ENCODE measurements at regions not wholly inside any gene's neighbourhood (a gene's known extent, or its start where the extent isn't known, plus 50 kb on each side); places are given as distances from the start of the nearest gene placed in this dataset.
"Not testable (repeated sequence)": the region's sequence is repeated elsewhere in the genome, so short reads cannot be mapped to it uniquely, and the experiment has no call there.

DNA sequence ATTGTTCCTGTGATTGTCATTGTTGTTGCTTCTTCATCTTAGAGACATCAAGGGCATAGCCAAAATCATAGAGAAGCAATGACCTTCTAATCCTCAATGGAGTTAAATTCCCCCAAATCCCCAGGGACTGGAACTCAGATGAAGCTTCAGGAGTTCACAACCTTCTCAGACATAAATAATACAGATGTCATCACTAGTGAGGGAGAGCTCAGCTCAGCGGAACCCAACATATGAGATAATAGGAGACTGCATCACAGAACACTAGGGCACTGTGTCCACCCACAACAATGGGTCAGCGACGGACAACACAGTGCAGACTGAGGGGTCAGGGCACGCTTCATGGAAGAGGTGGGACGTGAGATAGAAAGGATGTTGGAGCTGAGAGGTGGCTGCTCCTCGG, 1290.4 kb upstream of the TMEM132C start:
- no peak for DNase-seq (ENCODE audit: low read depth in 2 of 3, low spot score in 2 of 3)

DNA sequence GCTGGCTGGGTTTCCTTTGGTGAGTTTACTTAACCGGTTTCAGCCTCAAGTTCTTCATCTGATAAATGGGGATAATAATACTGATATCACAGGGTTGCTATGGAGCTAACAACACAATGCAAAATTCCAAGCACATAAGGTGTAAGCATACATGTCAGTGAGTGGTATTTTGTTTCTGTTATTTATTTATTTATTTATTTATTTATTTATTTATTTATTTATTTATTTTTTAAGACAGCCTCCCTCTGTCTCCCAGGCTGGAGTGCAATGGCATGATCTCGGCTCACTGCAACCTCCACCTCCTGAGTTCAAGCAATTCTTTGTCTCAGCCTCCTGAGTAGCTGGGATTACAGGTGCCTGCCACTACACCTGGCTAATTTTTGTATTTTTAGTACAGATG, 1287.4 kb upstream of the TMEM132C start:
- not testable (repeated sequence) for DNase-seq (ENCODE audit: low read depth in 2 of 3, low spot score in 2 of 3)

DNA sequence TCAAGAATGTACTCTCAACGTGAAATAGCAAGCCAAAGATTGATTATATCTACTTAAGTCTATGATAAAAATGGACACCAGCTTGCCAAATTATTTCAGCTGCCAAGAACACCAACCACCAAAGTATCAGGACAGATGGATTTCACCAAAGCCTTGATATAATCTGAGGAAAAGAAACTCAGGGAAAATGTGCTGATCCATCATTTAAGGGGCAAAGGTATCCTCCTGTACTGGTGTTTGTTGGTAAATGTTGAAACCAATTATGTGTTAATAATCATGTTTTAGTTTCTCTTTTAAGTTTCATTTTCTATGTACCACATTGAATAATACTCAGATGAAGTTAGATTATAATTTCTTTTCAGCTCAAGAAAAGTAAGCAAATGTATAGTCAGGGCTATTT, 1284.3 kb upstream of the TMEM132C start:
- DNase-seq (ENCODE audit: low read depth in 2 of 3, low spot score in 2 of 3): no peak

DNA sequence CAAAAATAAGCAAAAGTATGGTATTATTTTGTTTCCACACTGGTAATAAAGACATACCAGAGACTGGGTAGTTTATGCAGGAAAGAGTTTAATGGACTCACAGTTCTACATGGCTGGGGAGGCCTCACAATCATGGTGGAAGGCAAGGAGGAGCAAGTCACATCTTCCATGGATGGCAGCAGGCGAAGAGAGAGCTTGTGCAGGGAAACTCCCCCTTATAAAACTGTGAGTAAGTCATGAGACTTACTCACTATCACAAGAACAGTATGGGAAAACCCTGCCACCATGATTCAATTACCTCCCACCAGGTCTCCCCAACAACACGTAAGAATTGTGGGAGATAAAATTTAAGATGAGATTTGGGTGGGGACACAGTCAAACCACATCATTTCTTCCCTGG, 1283.2 kb upstream of the TMEM132C start:
- DNase-seq (ENCODE audit: low read depth in 2 of 3, low spot score in 2 of 3): not testable (repeated sequence)

DNA sequence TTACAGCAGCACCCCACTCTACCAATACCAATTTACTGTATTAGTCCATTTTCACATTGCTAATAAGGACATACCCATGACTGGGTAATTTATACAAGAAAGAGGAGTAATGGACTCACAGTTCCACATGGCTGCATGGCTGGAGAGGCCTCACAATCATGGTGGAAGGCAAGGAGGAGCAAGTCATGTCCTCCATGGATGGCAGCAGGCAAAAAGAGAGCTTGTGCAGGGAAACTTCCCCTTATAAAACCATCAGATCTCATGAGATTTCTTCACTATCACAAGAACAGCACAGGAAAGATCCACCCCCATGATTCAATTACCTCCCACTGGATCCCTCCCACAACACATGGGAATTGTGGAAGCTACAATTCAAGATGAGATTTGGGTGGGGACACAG, 1281.3 kb upstream of the TMEM132C start:
- not testable (repeated sequence) for DNase-seq (ENCODE audit: low read depth in 2 of 3, low spot score in 2 of 3)

DNA sequence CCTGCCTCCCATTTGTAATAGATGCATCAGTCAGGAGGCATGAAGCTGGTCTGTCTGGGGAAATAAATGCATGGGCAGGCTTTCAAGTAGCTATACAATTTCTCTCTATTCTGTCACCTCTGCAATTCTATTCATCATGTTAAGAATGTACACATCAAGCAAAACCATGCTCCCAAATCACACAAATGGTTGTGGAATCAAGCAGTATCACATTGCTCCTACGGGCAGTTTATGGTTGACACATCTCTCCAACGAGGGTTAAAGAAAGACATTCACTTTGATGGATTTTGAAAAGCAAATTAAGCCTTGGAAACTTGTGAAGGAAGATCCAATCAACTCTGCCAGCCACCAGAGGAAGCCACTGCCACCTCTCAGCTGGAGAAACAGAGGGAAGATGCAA, 1277.4 kb upstream of the TMEM132C start:
- no peak for DNase-seq (ENCODE audit: low read depth in 2 of 3, low spot score in 2 of 3)

DNA sequence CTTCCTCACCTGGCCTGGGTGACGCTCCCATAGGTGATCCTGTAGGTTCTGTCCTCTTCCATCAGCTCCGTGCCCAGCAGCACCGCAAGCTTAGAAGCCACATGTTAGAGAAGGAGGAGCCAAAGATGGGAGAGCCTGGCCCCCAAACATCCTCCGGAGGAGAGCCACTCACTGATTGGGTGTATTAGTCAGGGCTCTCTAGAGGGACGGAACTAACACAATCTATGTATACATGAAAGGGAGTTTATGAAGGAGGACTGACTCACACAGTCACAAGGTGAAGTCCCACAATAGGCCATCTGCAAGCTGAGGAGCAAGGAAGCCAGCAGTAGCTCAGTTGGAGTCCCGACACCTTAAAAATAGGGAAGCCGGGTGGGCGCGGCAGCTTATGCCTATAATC, 1273.1 kb upstream of the TMEM132C start:
- DNase-seq (ENCODE audit: low read depth in 2 of 3, low spot score in 2 of 3): no peak

DNA sequence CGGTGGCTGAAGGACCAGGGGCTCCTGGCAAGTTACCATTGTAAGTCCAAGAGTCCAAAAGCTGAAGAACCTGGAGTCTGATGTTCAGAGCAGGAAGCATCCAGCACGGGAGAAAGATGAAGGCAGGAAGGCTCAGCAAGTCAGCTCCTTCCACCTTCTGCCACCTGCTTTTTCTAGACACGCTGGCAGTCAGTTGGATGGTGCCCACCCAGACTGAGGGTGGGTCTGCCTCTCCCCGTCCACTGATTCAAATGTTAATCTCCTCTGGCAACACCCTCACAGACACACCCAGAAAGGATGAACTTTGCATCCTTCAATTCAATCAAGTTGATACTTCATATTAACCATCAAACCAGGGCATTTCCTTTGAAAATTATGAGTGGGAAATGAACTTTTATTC, 1272.4 kb upstream of the TMEM132C start:
- DNase-seq (ENCODE audit: low read depth in 2 of 3, low spot score in 2 of 3): no peak

DNA sequence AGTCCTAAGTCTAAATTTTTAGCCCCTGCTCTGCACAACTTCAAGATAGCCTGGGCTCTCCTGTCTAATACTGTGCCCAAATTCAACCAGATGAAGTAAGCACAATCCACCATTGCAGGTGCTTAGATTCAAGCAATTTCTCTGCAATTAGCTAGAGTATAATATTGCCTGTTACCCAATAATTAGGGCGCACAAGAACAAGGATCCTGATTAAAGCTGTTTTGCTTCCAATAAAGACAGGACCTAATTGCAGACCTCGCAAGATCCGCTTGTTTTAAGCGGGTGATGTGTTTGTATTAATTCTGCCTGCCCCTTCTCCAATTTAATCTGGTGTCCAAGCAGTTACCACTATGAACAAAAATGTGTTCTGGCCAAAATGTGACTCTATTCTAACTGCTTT, 1268.9 kb upstream of the TMEM132C start:
- no peak for DNase-seq (ENCODE audit: low read depth in 2 of 3, low spot score in 2 of 3)

DNA sequence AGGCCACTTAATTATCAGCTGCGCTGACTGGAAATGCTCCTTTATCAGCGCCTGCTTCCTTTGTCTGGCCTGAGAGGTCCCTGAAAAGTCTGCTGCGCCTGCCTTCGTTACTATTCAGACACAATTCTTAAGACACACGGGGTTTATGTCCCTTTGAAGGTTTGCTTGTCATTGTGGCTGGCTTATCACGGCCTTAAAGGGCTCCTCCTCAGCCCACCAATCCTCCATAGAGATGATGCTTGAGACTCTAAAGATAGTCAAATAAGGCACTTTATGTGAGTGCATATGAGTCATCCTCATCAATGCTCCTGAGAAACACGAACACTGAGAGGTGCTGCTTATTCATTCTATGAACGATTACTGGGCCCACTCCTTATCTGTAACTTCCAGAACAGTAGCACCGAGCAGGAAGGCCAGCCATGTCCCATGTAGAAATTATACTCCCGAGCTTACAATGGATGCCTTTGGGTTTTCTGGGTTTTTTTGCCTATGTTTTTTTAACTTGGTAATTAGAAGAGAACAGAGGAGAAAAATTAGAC, 1268.2 kb upstream of the TMEM132C start:
- DNase-seq (ENCODE audit: low read depth in 2 of 3, low spot score in 2 of 3): no peak

DNA sequence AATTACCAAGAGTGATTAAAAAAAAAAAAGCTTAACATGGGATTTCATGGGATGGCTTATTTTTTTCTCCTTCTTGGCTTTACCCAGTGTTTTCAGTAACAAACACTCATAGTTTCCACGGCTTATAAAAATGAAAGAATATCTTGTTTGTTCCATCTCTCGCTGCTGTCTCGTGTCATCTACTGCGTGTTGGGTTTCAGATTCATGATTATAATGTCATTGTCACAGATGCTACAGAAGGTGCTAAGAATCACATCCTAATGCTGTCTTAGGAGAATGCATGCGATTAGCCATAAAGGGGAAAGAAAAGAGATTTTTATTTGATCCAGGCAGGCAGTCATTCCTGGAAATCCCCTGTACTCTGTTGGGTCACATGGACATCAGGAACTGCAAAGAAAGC, 1267.6 kb upstream of the TMEM132C start:
- no peak for DNase-seq (ENCODE audit: low read depth in 2 of 3, low spot score in 2 of 3)

DNA sequence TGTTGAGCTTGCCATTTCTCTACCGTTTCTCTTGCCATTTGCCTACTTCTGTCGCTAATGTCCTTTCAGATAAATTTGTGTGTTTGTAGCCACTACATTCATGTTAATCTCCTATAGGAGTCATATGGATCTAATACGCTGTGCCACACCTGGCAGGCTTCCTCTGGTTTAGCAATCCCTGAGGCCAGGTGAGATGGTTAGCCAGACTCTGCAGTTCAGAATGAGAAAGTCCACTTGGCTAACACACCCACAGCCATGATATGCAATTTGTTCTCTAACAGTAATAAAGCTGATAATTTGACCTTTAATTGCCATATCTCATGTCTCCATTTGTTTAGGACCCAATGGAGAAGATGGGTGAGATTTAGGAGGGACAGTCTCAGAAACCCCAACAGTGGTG, 1261.6 kb upstream of the TMEM132C start:
- DNase-seq (ENCODE audit: low read depth in 2 of 3, low spot score in 2 of 3): no peak

DNA sequence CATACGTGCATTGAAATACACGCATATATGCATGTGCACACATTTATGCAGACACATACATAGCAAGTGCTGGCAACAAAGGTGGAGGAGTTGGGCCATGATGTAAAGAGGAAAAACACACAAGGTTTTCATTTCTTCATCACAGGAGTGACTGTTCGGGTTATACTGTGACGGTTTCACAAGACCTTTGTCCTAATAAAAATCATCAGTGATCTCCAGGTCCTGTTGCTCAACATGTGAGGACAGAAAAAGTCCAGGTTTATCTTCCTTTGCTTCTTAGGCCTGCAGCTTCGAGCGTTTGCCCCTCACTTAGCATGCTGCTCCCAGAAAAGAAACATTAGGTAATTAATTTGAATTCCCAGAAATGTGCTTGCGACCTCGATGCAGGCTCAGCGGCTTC, 1260.0 kb upstream of the TMEM132C start:
- DNase-seq (ENCODE audit: low read depth in 2 of 3, low spot score in 2 of 3): no peak

DNA sequence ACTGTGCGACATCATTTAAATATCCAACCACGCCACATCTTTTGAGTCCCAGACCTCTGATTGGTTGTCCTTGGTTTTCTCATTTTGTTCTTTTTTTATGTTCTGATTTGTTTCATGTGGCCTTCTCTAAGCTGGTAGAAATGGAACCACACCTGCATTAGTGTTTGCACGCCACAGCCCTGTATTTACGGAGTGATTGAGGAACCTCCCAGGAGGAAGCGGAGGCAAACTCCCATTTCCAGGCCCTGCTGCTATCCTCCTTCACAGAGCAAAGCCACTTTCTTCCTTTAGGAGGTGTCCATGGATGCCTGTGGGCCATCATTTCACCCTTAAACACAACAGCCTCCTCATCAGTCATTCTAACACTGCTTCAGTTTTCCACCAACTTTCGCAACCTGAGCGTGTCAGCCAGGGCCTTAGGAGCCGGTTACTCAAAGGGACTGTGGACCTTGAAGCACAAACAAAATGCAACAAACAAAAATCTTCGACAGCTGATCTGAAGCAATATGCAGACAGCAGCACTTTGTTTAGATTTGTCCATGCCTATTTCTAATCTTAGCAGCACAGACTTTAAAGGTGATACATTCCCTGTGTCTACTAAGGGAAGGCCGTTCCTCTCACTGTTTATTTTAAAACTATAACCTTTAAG, 1258.1 kb upstream of the TMEM132C start:
- no peak for DNase-seq (ENCODE audit: low read depth in 2 of 3, low spot score in 2 of 3)

DNA sequence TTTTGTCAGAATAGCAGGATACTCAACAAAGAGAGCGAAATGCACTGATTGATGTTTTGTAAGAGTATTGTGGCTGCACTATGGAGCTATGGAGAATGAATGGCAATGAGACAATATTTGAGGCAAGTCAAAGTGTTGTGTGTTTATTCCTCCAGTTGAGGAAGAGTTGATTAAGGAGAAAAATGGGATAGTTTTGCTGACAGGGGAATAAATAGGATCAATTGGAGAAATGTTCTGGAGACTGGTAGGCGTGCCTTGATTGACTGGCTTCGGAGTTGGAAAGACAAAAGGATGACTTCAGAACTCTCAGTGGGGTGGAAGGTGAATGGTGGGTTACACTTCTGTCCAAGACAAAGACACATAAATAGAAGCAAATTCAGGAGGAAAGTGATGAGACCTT, 1254.9 kb upstream of the TMEM132C start:
- DNase-seq (ENCODE audit: low read depth in 2 of 3, low spot score in 2 of 3): no peak

DNA sequence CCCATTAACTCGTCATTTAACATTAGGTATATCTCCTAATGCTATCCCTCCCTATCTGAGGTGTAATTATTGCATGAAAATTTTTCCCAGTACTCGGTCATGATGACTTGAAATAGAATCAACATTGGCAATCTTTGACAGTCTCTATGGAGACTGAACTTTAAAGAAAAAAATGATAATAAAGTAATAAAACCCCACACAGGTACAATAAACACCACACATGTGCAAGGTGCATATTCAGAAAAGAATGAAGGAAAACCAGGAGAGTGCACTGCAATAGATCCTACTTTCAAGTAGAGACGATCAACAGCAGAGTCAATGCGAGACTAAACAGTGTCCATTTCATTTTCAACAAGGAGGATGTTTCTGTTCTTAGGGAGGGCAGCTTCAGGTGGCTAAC, 1253.8 kb upstream of the TMEM132C start:
- no peak for DNase-seq (ENCODE audit: low read depth in 2 of 3, low spot score in 2 of 3)

DNA sequence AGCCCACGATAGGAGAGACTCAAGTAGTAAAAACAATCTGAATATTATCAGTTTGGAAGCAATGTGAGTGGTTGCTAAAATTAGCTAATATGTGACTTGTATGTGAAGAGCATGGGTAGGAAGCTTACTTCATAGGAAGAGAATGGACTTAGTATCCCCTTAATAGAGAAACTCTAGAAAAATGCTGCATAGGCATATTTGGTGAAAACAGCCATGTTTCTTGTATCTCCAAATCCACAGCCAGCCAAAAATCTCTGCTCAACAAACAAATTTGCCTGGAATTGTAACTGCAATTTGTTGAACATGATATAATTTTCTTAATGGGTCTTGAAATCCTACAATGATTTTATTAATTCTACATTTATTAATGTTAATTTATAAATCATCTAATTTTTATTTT, 1252.9 kb upstream of the TMEM132C start:
- DNase-seq (ENCODE audit: low read depth in 2 of 3, low spot score in 2 of 3): no peak

DNA sequence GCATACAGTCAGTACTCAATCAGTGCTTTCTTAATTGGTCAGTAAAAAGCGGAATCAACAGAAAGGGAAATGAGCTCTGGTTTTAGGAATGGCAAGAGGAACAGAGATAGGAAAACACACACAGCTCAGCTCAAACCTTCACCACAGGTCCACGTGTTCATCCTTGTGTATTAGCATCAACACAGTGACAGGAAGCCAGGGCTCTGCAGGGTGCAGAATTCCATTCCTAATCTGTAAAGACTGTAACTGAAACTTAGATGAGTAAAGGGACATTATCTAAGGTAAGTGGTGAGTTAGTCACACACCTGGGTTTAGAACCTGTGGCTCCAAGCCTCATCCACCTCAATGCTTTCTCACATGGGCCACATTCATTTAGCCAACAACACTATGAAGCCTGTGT, 1242.2 kb upstream of the TMEM132C start:
- no peak for DNase-seq (ENCODE audit: low read depth in 2 of 3, low spot score in 2 of 3)

DNA sequence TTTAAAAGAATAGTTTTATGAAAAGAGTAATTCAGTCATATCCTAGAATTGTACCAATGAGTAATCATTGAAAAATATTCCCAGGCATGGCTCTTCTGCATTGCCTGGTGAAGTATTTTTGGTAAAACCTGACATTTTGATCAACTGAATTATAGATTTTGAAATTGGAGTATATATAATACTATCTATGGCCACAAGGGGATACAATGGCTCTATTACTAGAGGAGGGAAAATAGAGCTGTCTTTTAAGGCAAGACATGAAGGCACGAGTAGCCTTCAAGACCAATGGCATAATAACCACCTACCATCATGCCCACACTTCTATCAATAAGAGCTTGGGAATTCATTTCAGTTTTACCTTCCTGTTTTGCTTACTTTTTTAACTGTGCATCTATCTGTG, 1241.4 kb upstream of the TMEM132C start:
- DNase-seq (ENCODE audit: low read depth in 2 of 3, low spot score in 2 of 3): no peak

DNA sequence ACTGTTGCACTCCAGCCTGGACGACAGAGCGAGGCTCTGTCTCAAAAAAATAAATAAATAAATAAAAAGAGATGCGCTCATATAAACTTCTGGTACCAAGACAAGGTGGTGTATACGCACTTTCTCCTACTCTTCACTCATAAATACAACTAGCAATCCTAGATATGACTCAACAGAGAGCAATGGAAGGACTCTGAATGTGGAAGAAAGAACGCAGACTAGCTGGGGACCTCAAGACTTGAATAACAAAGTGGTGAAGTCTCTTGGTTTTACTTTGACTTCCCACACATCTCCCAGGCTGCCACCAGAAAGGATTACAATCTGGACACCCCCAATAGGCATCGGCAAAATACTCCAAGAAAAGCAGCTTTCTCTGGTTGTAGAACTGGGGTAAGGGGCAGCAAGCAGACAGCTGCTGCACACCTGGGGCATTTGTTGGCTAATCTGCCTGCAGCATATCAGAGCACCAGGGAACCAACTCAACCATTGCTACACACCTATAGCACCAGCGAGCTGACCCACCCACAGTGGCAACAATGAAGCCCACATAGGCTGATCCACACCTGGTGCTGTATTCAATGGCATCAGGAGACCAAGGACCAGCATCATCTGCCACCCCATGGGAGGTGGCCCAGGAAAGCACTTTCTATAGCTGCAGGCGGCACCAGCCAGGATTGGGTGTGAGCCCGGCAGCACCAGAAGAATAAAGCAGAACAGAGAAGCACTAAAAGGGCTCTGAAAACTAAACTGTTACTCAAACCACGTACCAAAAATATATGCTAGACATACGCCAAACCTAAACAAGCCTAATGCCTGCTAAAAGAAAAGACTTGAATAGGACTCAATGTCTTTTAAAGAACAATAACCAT, 1231.7 kb upstream of the TMEM132C start:
- no peak for DNase-seq (ENCODE audit: low read depth in 2 of 3, low spot score in 2 of 3)

DNA sequence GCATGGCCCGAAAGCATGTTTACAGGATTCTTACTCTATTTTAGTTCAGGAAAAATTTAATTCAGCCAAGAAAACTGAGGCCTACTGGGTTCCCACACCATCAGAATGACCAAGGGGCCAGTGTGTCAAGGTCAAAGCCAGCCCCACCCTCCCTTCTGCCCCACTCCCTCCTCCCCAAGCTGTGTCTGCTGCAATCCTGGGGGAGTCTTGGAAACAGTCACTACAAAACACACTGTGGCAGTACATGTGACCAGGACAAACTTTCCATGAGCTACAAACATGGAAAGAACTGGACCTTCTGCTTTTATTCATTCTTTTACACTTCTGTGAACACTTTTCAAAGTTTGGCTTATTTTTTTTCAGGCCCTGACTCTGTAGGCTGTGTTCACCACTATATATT, 1228.8 kb upstream of the TMEM132C start:
- DNase-seq (ENCODE audit: low read depth in 2 of 3, low spot score in 2 of 3): no peak

DNA sequence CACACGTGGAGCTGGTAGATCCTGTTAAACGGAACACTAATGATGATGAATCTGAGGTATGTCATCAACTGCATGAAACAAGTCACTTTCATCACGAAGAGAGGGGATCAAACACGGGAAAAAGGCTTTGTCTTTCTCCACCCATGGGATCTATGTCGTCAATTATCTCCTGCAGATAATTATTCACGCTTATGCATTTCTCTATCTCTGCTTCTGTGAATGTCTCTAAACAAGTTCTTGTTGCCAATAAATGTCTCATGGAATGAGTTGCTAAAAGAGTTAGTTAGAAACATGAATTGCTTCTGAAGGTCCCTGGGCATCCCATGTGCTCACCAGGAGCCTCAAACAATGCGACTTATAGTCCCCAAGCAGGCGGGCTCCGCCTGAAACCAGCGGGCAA, 1228.2 kb upstream of the TMEM132C start:
- DNase-seq (ENCODE audit: low read depth in 2 of 3, low spot score in 2 of 3): no peak

Data from activated CD8-positive, alpha-beta memory T cell treated with anti-CD3 and anti-CD28 coated beads for 48 hours (primary cell).